Amniotic epithelial cell (primary cell): ENCODE measurements at regions not wholly inside any gene's neighbourhood (a gene's known extent, or its start where the extent isn't known, plus 50 kb on each side); places are given as distances from the start of the nearest gene placed in this dataset.

Source experiments
- DNase-seq: peaks from one replicate; pipeline ENCODE4 v3.0.0-alpha.2; 2010; ENCODE audit warnings: low read depth

- no peak for DNase-seq
Measured at GRCh38 chr2:239534581-239535412, 134.0 kb upstream of the HDAC4 start.

- DNase-seq = no peak
Measured at GRCh38 chr2:239533569-239534316, 132.9 kb upstream of the HDAC4 start.

GRCh38 chr2:239532859-239533258 is 132.0 kb upstream of the HDAC4 start:
- no peak for DNase-seq

- DNase-seq = no peak
Measured at GRCh38 chr2:239532250-239532649, 131.4 kb upstream of the HDAC4 start.

- no peak for DNase-seq
Measured at GRCh38 chr2:239531456-239532241, 130.8 kb upstream of the HDAC4 start.

- no peak for DNase-seq
Measured at GRCh38 chr2:239530749-239531316, 130.0 kb upstream of the HDAC4 start.

GRCh38 chr2:239529313-239530015 is 128.6 kb upstream of the HDAC4 start:
- no peak for DNase-seq

GRCh38 chr2:239528883-239529282 is 128.1 kb upstream of the HDAC4 start:
- no peak for DNase-seq

GRCh38 chr2:239528146-239528545 is 127.3 kb upstream of the HDAC4 start:
- no peak for DNase-seq

- no peak for DNase-seq
Measured at GRCh38 chr2:239526666-239527415, 126.0 kb upstream of the HDAC4 start.

GRCh38 chr2:239526038-239526437 is 125.2 kb upstream of the HDAC4 start:
- DNase-seq = no peak

- no peak for DNase-seq
Measured at GRCh38 chr2:239523954-239524330, 123.1 kb upstream of the HDAC4 start.

- no peak for DNase-seq
Measured at GRCh38 chr2:239523147-239523953, 122.5 kb upstream of the HDAC4 start.

- DNase-seq = no peak
Measured at GRCh38 chr2:239522740-239523119, 121.9 kb upstream of the HDAC4 start.

GRCh38 chr2:239522002-239522739 is 121.4 kb upstream of the HDAC4 start:
- DNase-seq = no peak

GRCh38 chr2:239521518-239521815 is 120.6 kb upstream of the HDAC4 start:
- no peak for DNase-seq

- DNase-seq = no peak
Measured at GRCh38 chr2:239520811-239521517, 120.1 kb upstream of the HDAC4 start.

GRCh38 chr2:239519921-239520585 is 119.2 kb upstream of the HDAC4 start:
- no peak for DNase-seq
